GM18873 (cell line): ENCODE measurements at regions not wholly inside any gene's neighbourhood (a gene's known extent, or its start where the extent isn't known, plus 50 kb on each side); places are given as distances from the start of the nearest gene placed in this dataset.
"Not testable (repeated sequence)": the region's sequence is repeated elsewhere in the genome, so short reads cannot be mapped to it uniquely, and the experiment has no call there.

ENCODE experiments used
- ATAC-seq: cut with Tn5 transposase; IDR thresholded peaks from one replicate; pipeline ENCODE4 v1.9.1; 2021; ENCODE audit warnings: mild to moderate bottlenecking, moderate library complexity, moderate number of reproducible peaks; ENCODE audit not compliant: unreplicated experiment, low FRiP score

- ATAC-seq = no peak
These were observed 855.6 kb upstream of the PIK3C3 start for GRCh38 chr18:41099451-41099850.

- ATAC-seq = no peak
These were observed 858.5 kb upstream of the PIK3C3 start for GRCh38 chr18:41096504-41096903.

- ATAC-seq = no peak
These were observed 878.0 kb upstream of the PIK3C3 start for GRCh38 chr18:41077076-41077475.

- no peak for ATAC-seq
These were observed 879.8 kb upstream of the PIK3C3 start for GRCh38 chr18:41075212-41075611.

- no peak for ATAC-seq
These were observed 881.6 kb upstream of the PIK3C3 start for GRCh38 chr18:41073372-41073954.

- no peak for ATAC-seq
These were observed 882.1 kb upstream of the PIK3C3 start for GRCh38 chr18:41072946-41073345.

- no peak for ATAC-seq
These were observed 883.2 kb upstream of the PIK3C3 start for GRCh38 chr18:41071826-41072225.

GRCh38 chr18:41069167-41069566 is 885.9 kb upstream of the PIK3C3 start:
- no peak for ATAC-seq

GRCh38 chr18:41064916-41065315 is 890.1 kb upstream of the PIK3C3 start:
- no peak for ATAC-seq

- ATAC-seq = no peak
These were observed 894.1 kb upstream of the PIK3C3 start for GRCh38 chr18:41060967-41061366.

- ATAC-seq = no peak
These were observed 896.0 kb upstream of the PIK3C3 start for GRCh38 chr18:41059126-41059415.

GRCh38 chr18:41058351-41059125 is 896.5 kb upstream of the PIK3C3 start:
- ATAC-seq = no peak

GRCh38 chr18:41052625-41053024 is 902.4 kb upstream of the PIK3C3 start:
- no peak for ATAC-seq

- ATAC-seq = not testable (repeated sequence)
These were observed 908.8 kb upstream of the PIK3C3 start for GRCh38 chr18:41046250-41046649.

- no peak for ATAC-seq
These were observed 911.2 kb upstream of the PIK3C3 start for GRCh38 chr18:41043876-41044275.

- ATAC-seq = no peak
These were observed 912.2 kb upstream of the PIK3C3 start for GRCh38 chr18:41042866-41043265.

GRCh38 chr18:41038071-41038470 is 917.0 kb upstream of the PIK3C3 start:
- no peak for ATAC-seq

GRCh38 chr18:41036346-41036745 is 918.7 kb upstream of the PIK3C3 start:
- no peak for ATAC-seq

GRCh38 chr18:41034413-41034812 is 920.6 kb upstream of the PIK3C3 start:
- ATAC-seq = no peak

GRCh38 chr18:41025666-41026065 is 929.4 kb upstream of the PIK3C3 start:
- no peak for ATAC-seq

GRCh38 chr18:41024792-41025191 is 930.2 kb upstream of the PIK3C3 start:
- ATAC-seq = no peak

- ATAC-seq = no peak
These were observed 932.5 kb upstream of the PIK3C3 start for GRCh38 chr18:41022484-41022883.
